CD4-positive, alpha-beta T cell treated with Interleukin-4 for 4 hours (primary cell): ENCODE measurements at regions not wholly inside any gene's neighbourhood (a gene's known extent, or its start where the extent isn't known, plus 50 kb on each side); places are given as distances from the start of the nearest gene placed in this dataset.

Experiments used
- DNase-seq: peaks from one replicate; pipeline ENCODE4 v3.0.0-alpha.2; 2020

DNA sequence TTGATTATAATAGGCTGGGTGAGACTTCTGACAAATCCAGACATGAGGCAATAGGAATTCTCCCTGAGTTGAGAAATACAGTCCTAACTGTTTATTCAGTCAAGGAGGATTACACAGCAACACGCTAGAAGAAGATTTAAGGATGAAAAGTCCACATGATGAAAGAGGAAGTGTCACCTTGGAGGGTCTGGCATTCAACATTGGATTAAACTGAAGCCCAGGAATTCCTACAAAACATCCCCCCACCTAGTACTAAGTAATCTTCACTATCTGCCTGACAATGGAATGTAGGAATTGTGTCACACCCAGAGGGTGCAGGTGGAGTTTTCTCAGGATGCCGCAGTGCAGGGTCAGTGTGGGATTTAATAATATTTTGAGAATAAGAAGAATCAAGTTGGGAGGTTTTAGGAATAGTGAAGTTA lies 142.4 kb downstream of the SOCS6 start:
- DNase-seq: no peak

- DNase-seq: no peak
Observed at GRCh38 chr18:70430501-70431173, 141.8 kb downstream of the SOCS6 start.

DNA sequence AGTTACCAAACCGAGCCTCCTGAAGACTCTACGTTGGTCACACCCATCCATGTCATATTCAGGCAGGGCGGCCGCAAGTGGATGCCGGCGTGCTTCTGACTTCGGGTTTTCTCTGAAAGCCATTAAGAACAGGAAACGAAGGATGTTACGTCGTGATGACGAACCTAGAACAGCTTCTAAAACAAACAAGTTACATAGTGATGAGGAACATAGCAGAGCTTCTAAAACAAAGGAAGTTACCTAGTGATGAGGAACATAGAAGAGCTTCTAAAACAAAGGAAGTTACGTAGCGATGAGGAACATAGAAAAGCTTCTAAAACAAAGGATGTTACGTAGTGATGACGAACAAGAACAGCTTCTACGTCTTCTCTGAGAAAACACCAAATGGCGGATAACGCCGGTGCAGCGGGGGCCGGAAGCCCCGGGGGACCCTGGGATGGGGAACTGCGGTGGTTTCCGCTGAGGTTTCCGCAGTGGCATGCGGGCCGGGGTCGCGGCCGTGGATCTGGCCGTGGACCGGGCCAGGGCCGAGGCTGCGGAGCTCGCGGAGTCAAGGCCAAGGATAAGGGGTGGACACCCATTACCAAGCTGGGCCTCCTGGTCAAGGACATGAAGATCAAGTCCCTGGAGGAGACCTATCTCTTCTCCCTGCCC lies 141.1 kb downstream of the SOCS6 start:
- no peak for DNase-seq

DNA sequence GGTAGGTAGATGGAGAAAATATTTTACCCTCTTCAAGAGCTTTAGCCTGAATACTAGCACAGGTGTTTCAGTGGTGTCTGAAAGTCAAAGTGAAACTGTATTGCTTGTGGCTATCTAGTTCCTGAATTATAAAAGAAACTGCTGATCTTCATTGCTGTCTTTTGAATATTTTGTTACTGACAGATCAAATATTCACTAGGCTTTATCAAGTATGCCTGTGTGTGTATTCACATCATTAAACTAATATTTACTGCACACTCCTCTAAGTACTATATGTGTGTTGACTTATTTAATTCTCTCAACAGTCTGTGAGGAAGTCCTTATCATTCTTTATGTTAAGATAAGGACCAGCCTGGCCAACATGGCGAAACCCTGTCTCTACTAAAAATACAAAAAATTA lies 139.6 kb downstream of the SOCS6 start:
- no peak for DNase-seq

GRCh38 chr18:70426818-70427217 lies 138.0 kb downstream of the SOCS6 start:
- DNase-seq: no peak

DNA sequence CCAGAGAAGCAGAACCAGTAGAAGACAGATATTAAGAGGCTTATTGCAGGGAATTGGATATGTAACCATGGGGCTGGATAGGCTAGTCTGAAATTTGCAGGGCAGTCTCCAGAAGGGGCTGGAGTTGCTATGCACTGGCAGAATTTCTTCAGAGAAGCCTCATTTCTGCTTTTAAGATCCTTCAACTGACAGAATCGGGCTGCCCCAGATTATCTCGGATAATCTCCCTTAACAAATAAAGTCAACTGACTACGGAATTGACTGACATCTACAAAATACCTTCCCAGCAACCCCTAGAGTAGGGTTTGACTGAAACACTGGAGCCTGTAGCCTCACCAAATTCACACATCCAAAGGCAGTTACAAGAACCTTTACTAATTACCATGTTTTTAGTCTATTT lies 136.4 kb downstream of the SOCS6 start:
- no peak for DNase-seq

DNA sequence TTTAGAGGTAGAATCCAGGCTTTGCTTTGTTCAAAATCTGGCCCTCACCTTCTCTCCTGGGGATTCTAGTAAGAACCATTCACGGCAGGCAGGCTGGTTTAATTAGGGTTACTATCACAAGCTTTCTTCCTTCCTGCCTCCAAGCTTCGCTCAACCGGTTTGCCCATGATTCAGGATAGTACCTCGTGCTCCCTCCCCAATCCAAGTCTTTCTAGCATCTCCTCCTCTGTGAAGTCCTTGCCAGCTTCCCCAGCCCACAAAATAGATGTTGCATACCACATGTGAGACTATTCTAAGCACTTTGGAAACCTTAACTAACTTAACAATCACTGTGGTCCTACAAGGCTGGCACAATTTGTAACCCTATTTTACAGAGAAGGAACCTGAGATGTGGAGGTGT lies 135.1 kb downstream of the SOCS6 start:
- DNase-seq: no peak

DNA sequence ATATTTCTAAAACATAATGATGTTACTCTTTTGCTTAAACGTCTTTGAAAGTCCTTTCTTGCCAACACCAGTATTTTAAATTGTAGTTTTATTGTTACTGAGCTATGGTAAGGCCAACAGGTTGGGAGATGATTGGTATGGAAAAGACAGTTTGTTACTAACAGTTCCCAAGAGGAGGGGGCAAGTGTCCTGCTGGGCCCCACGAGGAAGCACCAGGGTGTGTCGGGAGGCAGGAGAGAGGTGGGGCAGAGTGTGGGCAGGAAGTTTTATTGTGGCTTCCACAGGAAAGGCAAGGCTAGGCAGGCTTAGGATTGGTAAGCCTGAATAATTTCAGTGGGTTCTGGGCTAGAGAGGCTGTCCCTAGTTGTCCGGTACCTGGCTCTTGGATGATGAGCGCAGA lies 134.3 kb downstream of the SOCS6 start:
- DNase-seq: no peak

GRCh38 chr18:70422391-70422965 lies 133.6 kb downstream of the SOCS6 start:
- no peak for DNase-seq

GRCh38 chr18:70421471-70422390 lies 132.9 kb downstream of the SOCS6 start:
- no peak for DNase-seq

DNA sequence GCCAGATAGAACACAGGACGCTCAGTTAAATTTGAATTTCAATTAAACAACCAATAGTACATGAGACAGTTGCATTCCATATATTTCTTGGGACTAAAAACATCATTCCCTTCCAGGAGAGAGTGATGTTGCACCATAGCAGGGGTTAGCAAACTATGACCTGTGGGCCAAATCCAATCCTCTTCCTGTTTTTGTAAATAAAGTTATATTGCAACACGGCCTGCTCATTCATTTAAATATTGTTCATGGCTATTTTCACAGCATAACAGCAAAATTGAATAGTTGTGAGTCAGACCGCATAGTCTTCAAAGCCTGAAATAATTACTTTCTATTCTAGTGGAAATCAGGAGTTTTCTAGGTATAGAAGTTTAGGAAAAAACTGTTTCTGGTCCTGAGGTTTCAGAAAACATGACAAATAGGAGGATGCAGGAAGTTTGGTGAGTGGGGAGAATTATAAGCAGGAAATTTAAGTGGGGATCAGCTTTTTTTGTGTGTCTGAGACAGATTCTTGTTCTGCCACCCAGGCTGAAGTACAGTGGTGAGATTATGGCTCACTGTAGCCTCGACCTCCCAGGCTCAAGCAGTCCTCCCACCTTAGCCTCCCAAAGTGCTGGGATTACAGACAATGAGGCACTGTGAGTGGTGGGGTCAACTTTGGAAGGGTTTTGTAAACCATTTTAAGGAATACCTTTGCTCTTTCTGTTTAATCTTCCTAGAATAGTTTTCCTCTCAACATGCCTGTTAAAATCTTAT lies 131.5 kb downstream of the SOCS6 start:
- no peak for DNase-seq

DNA sequence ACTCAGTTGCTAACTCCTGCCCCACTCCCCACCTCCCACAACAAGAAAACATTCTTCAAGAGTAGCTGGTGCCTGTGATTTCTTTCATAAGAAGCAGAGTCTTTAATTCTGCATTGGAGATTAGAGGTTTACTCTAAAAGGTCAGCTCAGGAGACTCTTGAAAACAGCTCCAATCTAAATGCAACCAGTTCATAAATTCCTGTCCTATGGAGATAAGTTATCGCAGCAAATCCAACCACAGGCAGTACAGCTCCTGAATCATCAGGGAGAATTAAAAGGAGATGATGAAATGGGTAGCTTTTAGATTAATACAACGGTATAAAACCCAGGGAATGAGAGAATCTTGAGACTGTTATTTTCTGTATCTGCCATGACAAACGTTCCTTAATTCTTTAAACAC lies 130.7 kb downstream of the SOCS6 start:
- no peak for DNase-seq

DNA sequence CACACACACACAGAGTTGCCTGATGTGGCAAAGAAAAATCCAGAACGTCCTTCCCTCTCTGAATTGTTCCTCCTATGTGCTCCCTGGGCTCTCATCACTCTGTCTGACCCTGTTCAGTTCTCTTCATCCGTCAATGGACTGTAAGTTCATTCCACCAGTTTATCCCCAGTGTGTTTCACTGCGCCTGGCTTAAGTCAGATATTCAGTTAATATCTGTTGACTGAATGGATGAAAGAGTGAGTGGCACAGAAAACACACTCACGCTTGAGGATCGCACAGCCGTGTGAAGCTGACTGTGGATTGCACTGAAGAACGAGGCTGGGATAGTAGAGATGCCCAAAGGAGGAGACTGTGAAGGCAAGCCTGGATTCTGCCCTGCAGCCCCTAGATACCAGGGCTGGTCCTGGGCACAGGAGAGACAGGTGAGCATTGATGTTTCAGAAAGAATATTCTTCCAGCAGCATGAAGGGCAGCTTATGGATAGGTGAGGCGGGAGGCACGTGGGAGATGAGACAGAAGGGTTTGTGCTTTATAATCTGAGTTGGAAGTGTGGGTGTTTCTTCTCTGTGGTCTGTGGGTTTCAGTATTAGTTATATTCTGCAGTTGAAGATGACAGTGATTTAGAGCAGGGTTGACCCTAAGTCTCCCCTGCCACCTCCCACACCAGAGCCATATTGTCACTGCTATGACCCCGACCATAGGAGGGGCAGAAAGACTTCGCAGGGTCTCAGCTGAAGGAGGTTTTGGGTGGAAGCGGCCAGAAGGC lies 129.9 kb downstream of the SOCS6 start:
- no peak for DNase-seq

GRCh38 chr18:70417847-70418246 lies 129.0 kb downstream of the SOCS6 start:
- DNase-seq: no peak

GRCh38 chr18:70416496-70416895 lies 127.7 kb downstream of the SOCS6 start:
- no peak for DNase-seq

DNA sequence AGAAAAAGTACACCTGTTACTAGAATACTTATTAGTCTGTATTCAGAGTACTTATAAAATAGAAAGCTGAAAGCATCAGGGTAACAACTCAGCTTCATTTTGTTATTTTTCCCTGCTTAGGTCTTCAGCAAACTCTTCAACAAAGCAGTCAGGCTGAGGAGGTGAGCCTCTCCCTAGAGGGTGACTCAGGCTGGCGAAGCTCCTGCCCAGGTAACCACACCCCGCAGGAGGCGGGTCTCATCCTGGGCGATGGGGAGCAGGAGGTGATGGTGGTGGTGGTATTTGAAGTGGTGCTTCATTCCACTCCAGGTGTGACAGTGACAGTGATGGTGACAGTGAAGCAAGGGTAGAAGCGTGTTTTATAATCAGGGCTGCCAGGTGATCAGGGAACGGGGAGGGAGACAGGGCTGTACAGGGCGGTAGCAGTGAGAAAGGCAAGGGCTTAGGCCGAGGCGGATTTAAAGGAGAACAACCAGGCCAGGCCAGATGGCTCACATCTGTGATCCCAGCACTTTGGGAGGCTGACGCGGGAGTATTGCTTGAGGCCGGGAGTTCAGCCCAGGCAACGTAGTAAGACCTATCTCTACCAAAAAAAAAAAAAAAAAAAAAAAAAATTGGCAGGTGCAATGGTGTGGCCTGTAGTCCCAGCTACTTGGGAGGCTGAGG lies 127.1 kb downstream of the SOCS6 start:
- DNase-seq: no peak

GRCh38 chr18:70414315-70414900 lies 125.6 kb downstream of the SOCS6 start:
- DNase-seq: no peak

GRCh38 chr18:70413455-70413854 lies 124.6 kb downstream of the SOCS6 start:
- DNase-seq: no peak

GRCh38 chr18:70411876-70412435 lies 123.1 kb downstream of the SOCS6 start:
- no peak for DNase-seq

GRCh38 chr18:70411307-70411706 lies 122.5 kb downstream of the SOCS6 start:
- no peak for DNase-seq

- no peak for DNase-seq
Observed at GRCh38 chr18:70405052-70405451, 116.2 kb downstream of the SOCS6 start.
